BJ (cell line): ENCODE measurements at regions not wholly inside any gene's neighbourhood (a gene's known extent, or its start where the extent isn't known, plus 50 kb on each side); places are given as distances from the start of the nearest gene placed in this dataset.
A peak's percentile ranks its signal among the peaks of the same experiment; 100 is the strongest.
"Not testable (repeated sequence)": the region's sequence is repeated elsewhere in the genome, so short reads cannot be mapped to it uniquely, and the experiment has no call there.

Source experiments
- CTCF ChIA-PET: fragments of 350-600 bp; formaldehyde crosslinking; extraction: SDS; loops from one replicate; lab custom pipeline; 2021; ENCODE audit warnings: antibody characterized with exemption, inconsistent platforms; lab: Yijun Ruan, JAX
- POLR2A ChIA-PET: fragments of 300-600 bp; sonication (Branson Sonifier 250); formaldehyde crosslinking; extraction: SDS; loops from one replicate; lab custom pipeline; 2021; ENCODE audit warnings: antibody characterized with exemption; lab: Charles Lee
- DNase-seq: peaks from one replicate; pipeline ENCODE4 v3.0.0-alpha.2; 2011; ENCODE audit warnings: low read depth
- H3K27me3 ChIP-seq: 2 replicates; pipeline ENCODE4 v1.6.0; 2011; ENCODE audit warnings: low read length; ENCODE audit not compliant: control insufficient read depth, insufficient read depth
- H3K36me3 ChIP-seq: 2 replicates; pipeline ENCODE4 v1.5.1; 2011; ENCODE audit warnings: low read length; ENCODE audit not compliant: control insufficient read depth, insufficient read depth
- H3K4me3 ChIP-seq: 2 replicates; pipeline ENCODE4 v1.5.1; 2011; ENCODE audit warnings: low read depth, mild to moderate bottlenecking, control low read depth, low read length
- CTCF ChIP-seq: IDR thresholded peaks from 2 replicates; pipeline ENCODE4 v1.5.1; 2011; ENCODE audit warnings: low read depth, mild to moderate bottlenecking, control low read depth, inconsistent platforms, low read length, moderate library complexity; ENCODE audit not compliant: insufficient read depth

- DNase-seq = peak; percentile 44
- ChIA-PET POLR2A (interaction anchor here (0.7 kb wide), 1 partner anchor 177 kb away, joined by 4 read pairs; no protein-coding TSS in a partner anchor), CTCF (interaction anchor here (0.6 to 4.7 kb wide), 8 partner anchors 11 to 1787 kb away, joined by 3 to 31 read pairs (median 9); no protein-coding TSS in a partner anchor)
- no peak for TF ChIP-seq CTCF
- Histone ChIP-seq H3K27me3 (peaks cover 7% of the 10 kb centered on the region), H3K4me3 (peak overlapping the region; percentile 14; the same call in 1 of the 2 replicates), H3K36me3 (no peaks in the 10 kb centered on the region)
Measured at GRCh38 chr1:9466780-9467758, 72.2 kb upstream of the SLC25A33 start.

- CTCF ChIA-PET = interaction anchor here (1.3 kb wide), 1 partner anchor 203 kb away, joined by 3 read pairs; no protein-coding TSS in a partner anchor
- H3K27me3 ChIP-seq, H3K4me3 ChIP-seq, DNase-seq, H3K36me3 ChIP-seq, POLR2A ChIA-PET: not testable (repeated sequence)
Measured at GRCh38 chr1:9469882-9470281, 69.4 kb upstream of the SLC25A33 start.

GRCh38 chr1:9471679-9472078, 67.6 kb upstream of the SLC25A33 start:
- no peak for DNase-seq
- ChIA-PET POLR2A (no interaction called here), CTCF (interaction anchor here (1.3 to 3.9 kb wide), 4 partner anchors 16 to 360 kb away, joined by 3 to 20 read pairs (median 8); no protein-coding TSS in a partner anchor)
- Histone ChIP-seq H3K36me3 (no peaks in the 10 kb centered on the region), H3K4me3 (no peak overlapping the region), H3K27me3 (peaks cover 3% of the 10 kb centered on the region; the same call in 1 of the 2 replicates)
- TF ChIP-seq CTCF = no peak

- no peak for TF ChIP-seq CTCF
- H3K36me3 ChIP-seq = no peaks in the 10 kb centered on the region
- ChIA-PET CTCF (interaction anchor here (0.8 to 3.9 kb wide), 10 partner anchors 12 to 361 kb away, joined by 3 to 20 read pairs (median 4); partner anchors contain the start of gene H6PD), POLR2A (no interaction called here)
- H3K27me3 ChIP-seq = peaks cover 3% of the 10 kb centered on the region; the same call in 1 of the 2 replicates
- H3K4me3 ChIP-seq = no peak overlapping the region
- no peak for DNase-seq
Measured at GRCh38 chr1:9472386-9473031, 66.8 kb upstream of the SLC25A33 start.

GRCh38 chr1:9473032-9473807, 66.0 kb upstream of the SLC25A33 start:
- peaks cover 2% of the 10 kb centered on the region; the same call in 1 of the 2 replicates for H3K27me3 ChIP-seq
- TF ChIP-seq CTCF = no peak
- peak; percentile 92 for DNase-seq
- H3K4me3 ChIP-seq = no peak overlapping the region
- POLR2A ChIA-PET = no interaction called here
- CTCF ChIA-PET = interaction anchor here (0.8 to 3.9 kb wide), 10 partner anchors 13 to 362 kb away, joined by 3 to 20 read pairs (median 4); partner anchors contain the start of gene H6PD
- no peaks in the 10 kb centered on the region for H3K36me3 ChIP-seq
